SK-N-MC (cell line): ENCODE measurements at regions not wholly inside any gene's neighbourhood (a gene's known extent, or its start where the extent isn't known, plus 50 kb on each side); places are given as distances from the start of the nearest gene placed in this dataset.

Experiments
- DNase-seq: peaks from one replicate; pipeline ENCODE4 v3.0.0-alpha.2; 2011; ENCODE audit warnings: low read depth, low spot score
- H3K27ac ChIP-seq: fragments of 200-600 bp; sonication (generic); 2 replicates; pipeline ENCODE4 v1.5.1; 2016; ENCODE audit warnings: mixed run types
- H3K36me3 ChIP-seq: fragments of 200-600 bp; sonication (generic); 2 replicates; pipeline ENCODE4 v1.6.1; 2017; ENCODE audit warnings: antibody characterized with exemption, low read length, mixed read lengths; ENCODE audit not compliant: insufficient read depth
- H3K4me3 ChIP-seq: fragments of 200-600 bp; sonication (generic); 2 replicates; pipeline ENCODE4 v1.5.1; 2016
- H3K9ac ChIP-seq: fragments of 200-600 bp; sonication (generic); 2 replicates; pipeline ENCODE4 v1.8.0; 2017; ENCODE audit warnings: mixed run types, mixed read lengths; ENCODE audit not compliant: insufficient read length
- H3K9me3 ChIP-seq: fragments of 200-600 bp; sonication (generic); 2 replicates; pipeline ENCODE4 v1.6.1; 2017; ENCODE audit warnings: low read depth, mild to moderate bottlenecking, antibody characterized with exemption, low read length, moderate library complexity, mixed read lengths
- EZH2 ChIP-seq: fragments of 200-600 bp; sonication (generic); IDR thresholded peaks from one replicate; pipeline ENCODE4 v1.6.1; 2017; ENCODE audit warnings: antibody characterized with exemption
- FOXP2 ChIP-seq: optimal IDR thresholded peaks from 2 replicates; pipeline ENCODE3; 2011; ENCODE audit warnings: mild to moderate bottlenecking, moderate library complexity; ENCODE audit not compliant: insufficient read depth; ENCODE audit errors: extremely low read length, control extremely low read depth
- POLR2AphosphoS5 ChIP-seq: IDR thresholded peaks from 2 replicates; pipeline ENCODE4 v1.6.1; 2012; ENCODE audit warnings: mild to moderate bottlenecking, low read depth, low read length, borderline replicate concordance

DNA sequence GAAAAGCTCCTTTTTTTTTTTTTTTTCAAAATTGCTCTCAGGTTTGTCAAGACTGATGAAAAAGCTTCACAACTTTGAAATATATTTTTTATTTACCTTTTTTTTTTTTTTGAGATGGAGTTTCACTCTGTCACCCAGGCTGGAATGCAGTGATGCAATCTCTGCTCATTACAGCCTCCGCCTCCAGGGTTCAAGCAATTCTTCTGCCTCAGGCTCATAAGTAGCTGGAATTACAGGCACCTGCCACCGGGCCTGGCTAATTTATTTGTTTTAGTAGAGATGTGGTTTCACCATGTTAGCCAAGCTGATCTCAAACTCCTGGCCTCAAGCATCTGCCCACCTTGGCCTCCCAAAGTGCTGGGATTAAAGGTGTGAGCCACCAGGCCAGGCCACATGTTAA lies 1515.0 kb downstream of the OTOL1 start:
- no peak overlapping the region for H3K4me3 ChIP-seq
- H3K9me3 ChIP-seq: no peaks in the 10 kb centered on the region
- H3K9ac ChIP-seq: no peak overlapping the region
- TF ChIP-seq EZH2 (no peak), POLR2AphosphoS5 (no peak), FOXP2 (no peak)
- no peaks in the 10 kb centered on the region for H3K36me3 ChIP-seq
- H3K27ac ChIP-seq: no peak overlapping the region
- DNase-seq: no peak

DNA sequence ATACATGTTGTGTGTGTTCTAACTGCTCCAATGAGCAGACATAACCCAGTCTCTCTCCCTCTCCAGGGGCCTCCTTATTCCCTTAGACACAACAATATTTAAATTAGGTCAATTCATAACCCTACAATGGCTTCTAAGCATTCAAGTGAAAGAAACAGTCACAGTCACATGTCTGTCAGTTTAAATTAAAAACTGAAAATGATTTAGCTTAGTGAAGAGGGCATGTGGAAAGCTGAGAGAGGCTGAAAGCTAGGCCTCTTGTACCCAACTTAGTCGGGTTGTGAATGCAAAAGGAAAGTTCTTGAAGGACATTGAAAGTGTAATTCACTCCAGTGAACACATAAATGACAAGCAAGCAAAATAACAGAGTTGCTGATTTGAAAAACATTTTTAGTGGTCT lies 1519.6 kb downstream of the OTOL1 start:
- no peaks in the 10 kb centered on the region for H3K36me3 ChIP-seq
- no peak for TF ChIP-seq EZH2
- no peak for TF ChIP-seq FOXP2
- no peak for TF ChIP-seq POLR2AphosphoS5
- 0 out of 2 replicates have a peak, but pooled peaks cover 3% of the 10 kb centered on the region for H3K9me3 ChIP-seq
- no peak overlapping the region for H3K27ac ChIP-seq
- DNase-seq: no peak
- no peak overlapping the region for H3K4me3 ChIP-seq
- H3K9ac ChIP-seq: no peak overlapping the region

DNA sequence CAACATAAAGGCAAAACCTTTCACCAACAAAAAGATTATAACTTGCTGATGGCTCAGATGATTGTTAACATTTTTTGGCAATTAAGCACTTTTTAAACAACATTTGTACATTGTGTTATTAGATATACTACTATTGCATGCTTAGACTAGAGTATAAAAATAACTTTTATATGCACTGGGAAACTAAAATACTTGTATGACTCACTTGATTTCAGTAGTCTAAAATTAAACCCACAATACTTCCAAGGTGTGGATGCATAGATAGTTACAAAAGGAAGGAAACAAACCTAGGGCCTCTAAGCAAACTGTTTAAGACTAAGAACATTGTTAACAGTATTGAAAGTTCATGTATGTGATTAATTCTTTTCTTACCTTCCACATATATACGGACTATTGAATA lies 1521.5 kb downstream of the OTOL1 start:
- TF ChIP-seq FOXP2 (no peak), POLR2AphosphoS5 (no peak), EZH2 (no peak)
- H3K36me3 ChIP-seq: no peaks in the 10 kb centered on the region
- H3K27ac ChIP-seq: no peak overlapping the region

DNA sequence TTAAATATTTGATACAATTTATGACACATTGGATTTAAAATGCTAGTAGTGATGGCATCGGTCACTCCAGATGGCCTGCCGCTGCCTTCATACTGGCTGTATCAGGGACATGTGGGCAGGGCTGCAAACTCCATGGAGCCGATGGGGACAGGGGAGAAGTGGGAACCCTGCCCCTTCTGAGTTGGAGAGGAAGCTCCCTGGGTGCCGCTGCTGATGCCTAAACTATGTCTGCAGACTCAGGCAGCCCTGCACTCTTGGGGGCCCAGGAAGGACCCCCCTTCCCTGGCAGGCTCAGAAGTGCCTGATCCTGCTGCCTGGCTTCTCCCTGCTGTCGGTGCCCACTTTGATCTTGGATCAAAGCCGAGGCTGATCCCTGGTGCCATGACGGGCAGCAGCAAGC lies 1522.1 kb downstream of the OTOL1 start:
- Histone ChIP-seq H3K4me3 (no peak overlapping the region), H3K27ac (no peak overlapping the region), H3K9me3 (0 out of 2 replicates have a peak, but pooled peaks cover 3% of the 10 kb centered on the region), H3K36me3 (no peaks in the 10 kb centered on the region), H3K9ac (no peak overlapping the region)
- DNase-seq: no peak
- TF ChIP-seq EZH2: no peak
- no peak for TF ChIP-seq FOXP2
- no peak for TF ChIP-seq POLR2AphosphoS5

More for the DNA sequence above, 1521.5 kb downstream of the OTOL1 start:
- H3K9me3 ChIP-seq: 0 out of 2 replicates have a peak, but pooled peaks cover 3% of the 10 kb centered on the region
- no peak overlapping the region for H3K9ac ChIP-seq
- no peak for DNase-seq
- no peak overlapping the region for H3K4me3 ChIP-seq

DNA sequence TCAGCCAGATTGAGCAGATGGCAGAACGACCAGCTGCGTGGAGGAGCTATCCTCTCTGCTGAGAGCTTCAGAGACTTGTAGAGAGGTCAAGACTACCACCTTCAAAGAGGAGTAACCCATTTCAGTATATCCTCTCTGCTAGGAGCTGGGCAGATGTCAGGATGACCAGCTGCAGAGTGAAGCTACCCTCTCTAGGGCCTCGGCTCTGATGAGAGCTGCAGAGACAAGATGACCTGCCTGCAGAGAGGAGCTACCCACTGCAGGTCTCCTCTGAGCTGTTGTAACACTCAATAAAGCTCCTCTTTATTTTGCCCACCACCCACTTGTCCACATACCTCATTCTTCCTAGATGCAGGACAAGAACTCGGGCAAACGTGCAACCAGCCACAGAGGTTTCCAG lies 1522.7 kb downstream of the OTOL1 start:
- TF ChIP-seq EZH2 (no peak), FOXP2 (no peak), POLR2AphosphoS5 (no peak)
- no peak overlapping the region for H3K27ac ChIP-seq
- H3K36me3 ChIP-seq: no peaks in the 10 kb centered on the region
- H3K4me3 ChIP-seq: no peak overlapping the region
- 0 out of 2 replicates have a peak, but pooled peaks cover 3% of the 10 kb centered on the region for H3K9me3 ChIP-seq
- no peak overlapping the region for H3K9ac ChIP-seq
- no peak for DNase-seq

DNA sequence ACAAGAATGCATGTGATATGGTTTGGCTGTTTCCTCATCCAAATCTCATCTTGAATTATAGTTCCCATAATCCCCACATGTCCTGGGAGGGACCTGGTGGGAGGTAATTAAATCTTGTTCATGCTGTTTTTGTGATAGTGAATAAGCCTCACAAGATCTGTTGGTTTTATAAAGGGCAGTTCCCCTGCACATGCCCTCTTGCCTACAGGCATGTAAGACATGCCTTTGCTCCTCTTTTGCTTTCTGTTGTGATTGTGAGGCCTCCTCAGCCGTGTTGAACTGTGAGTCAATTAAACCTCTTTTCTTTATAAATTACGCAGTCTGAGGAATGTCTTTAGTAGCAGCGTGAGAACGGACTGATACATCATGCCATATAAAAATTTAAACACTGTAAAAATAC lies 1537.0 kb downstream of the OTOL1 start:
- Histone ChIP-seq H3K36me3 (no peaks in the 10 kb centered on the region; the same call in 1 of the 2 replicates), H3K9me3 (no peaks in the 10 kb centered on the region), H3K4me3 (no peak overlapping the region), H3K9ac (no peak overlapping the region), H3K27ac (no peak overlapping the region)
- DNase-seq: no peak
- TF ChIP-seq EZH2: no peak
- TF ChIP-seq POLR2AphosphoS5: no peak
- TF ChIP-seq FOXP2: no peak

DNA sequence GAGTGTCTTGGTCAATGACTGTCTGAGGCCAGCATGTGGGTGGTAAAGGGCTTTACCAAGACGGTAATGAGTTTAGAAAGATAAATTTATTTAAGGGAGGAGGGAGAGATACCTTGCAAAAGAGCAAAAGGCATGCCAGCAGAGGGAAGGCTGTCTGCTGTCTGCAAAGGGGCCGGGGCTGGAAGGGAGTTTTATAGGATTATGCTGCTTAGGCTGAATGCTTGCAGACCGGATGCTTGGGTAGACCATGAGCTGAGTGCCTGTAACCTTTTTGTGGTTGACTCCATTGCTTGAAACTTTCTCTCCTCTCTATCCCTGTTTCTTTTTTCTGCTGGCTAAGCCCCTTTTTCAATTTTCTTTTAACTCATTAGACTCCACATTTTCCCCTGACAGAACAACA lies 1543.0 kb downstream of the OTOL1 start:
- H3K9ac ChIP-seq: no peak overlapping the region
- no peak for DNase-seq
- no peak overlapping the region for H3K27ac ChIP-seq
- no peaks in the 10 kb centered on the region for H3K9me3 ChIP-seq
- no peak overlapping the region for H3K4me3 ChIP-seq
- H3K36me3 ChIP-seq: no peaks in the 10 kb centered on the region
- TF ChIP-seq POLR2AphosphoS5 (no peak), FOXP2 (no peak), EZH2 (no peak)

DNA sequence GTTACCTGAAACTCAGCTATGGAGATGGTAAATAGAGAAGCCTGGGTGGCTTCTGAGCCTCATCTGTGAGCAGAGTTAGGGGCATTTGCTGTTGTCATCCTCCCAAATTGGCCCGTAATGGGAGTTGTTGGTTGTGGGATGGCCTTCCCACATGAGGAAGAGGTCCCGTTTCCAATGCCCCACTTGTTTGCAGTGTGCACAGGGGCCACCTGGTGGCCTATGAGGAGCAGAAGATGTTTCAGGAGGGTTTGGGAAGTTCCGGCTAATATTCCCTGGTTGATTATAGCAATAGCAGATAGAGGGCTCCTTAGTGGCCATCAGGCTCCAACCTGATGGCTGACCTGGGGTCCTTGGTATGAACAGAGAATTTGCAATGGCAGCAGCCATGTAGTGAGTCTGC lies 1546.5 kb downstream of the OTOL1 start:
- no peak overlapping the region for H3K4me3 ChIP-seq
- TF ChIP-seq POLR2AphosphoS5 (no peak), FOXP2 (no peak), EZH2 (no peak)
- DNase-seq: no peak
- H3K36me3 ChIP-seq: no peaks in the 10 kb centered on the region
- no peaks in the 10 kb centered on the region for H3K9me3 ChIP-seq
- H3K9ac ChIP-seq: no peak overlapping the region
- H3K27ac ChIP-seq: no peak overlapping the region

DNA sequence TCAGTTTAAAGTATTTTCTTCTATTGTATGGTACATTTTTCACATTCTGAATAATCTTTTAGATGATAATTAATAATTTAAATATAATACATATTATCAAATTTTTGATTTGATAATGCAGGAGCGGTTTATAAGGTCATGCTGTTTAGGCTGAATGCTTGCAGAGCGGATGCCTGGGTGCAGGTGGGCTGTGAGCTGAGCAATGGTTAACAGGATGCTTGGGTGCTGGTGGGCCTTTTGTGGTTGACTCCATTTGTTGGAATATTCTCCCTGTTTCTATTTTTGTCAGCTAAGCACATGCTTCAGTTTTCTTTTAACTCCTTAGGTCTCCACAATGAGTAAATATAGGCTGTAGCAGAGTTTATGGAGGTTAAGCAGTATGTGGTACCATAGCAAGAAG lies 1549.3 kb downstream of the OTOL1 start:
- Histone ChIP-seq H3K4me3 (no peak overlapping the region), H3K36me3 (no peaks in the 10 kb centered on the region), H3K9me3 (no peaks in the 10 kb centered on the region), H3K9ac (no peak overlapping the region), H3K27ac (no peak overlapping the region)
- no peak for TF ChIP-seq FOXP2
- TF ChIP-seq EZH2: no peak
- TF ChIP-seq POLR2AphosphoS5: no peak
- no peak for DNase-seq

DNA sequence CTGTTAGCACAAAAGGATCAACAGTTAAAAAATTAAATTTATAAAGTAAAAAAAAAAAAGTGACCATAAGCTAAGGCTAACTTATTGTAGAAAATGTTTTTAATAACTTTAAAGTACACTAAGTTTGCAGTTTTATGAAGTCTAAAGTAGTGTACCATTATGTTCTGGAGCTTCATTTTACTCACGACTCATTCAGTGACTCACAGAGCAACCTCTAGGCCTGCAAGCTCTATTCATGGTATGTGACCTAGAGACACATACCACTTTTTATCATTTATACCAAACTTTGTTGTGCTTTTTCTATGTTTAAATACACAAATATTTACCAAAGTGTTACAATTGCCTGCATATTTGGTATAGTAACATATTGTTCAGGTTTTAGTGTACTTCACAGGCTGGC lies 1552.3 kb downstream of the OTOL1 start:
- Histone ChIP-seq H3K4me3 (no peak overlapping the region), H3K27ac (no peak overlapping the region), H3K9ac (no peak overlapping the region), H3K36me3 (no peaks in the 10 kb centered on the region), H3K9me3 (no peaks in the 10 kb centered on the region)
- no peak for TF ChIP-seq FOXP2
- TF ChIP-seq POLR2AphosphoS5: no peak
- no peak for TF ChIP-seq EZH2
- no peak for DNase-seq
